ENCODE measurements at regions not wholly inside any gene's neighbourhood (a gene's known extent, or its start where the extent isn't known, plus 50 kb on each side); places are given as distances from the start of the nearest gene placed in this dataset.

DNA sequence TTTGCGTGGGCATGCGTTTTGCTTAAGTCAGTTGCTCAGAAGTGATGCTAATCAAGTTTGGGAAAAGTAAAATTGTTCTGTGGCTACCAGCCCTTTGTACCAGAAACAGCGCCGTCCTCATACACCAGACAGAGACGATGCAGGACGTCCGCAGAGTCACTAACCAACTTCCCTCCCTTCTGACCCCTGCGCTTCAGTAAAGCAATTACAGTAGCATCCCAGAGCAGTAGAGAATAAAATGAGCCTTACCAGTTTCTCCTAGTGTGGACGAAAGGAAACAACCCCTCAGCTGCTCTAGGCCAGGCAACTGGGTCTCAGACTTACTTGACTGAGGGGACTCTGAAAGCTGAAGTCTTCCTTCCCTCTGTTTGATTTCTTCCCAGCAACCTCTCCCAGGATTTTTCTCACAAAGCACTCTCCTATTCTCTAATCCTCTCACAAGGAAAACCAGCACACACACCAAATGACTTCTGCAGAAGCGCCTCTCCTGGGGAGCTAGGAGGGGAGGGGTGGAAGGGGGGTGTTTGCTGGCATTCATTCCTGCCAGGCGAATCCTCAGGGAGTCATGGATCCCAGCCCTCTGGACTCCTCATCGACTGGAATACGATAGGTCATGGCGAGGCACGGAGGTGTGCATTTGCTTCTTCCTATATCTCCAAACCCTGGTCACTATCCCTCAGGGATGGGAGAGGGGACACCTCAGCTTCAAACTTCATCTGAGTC, 56.0 kb upstream of the MID1 start:
- H3K27me3 ChIP-seq (ENCODE audit: insufficient read depth, low read length): no peaks in the 10 kb centered on the region
- H3K27ac ChIP-seq (ENCODE audit: low read depth, low read length): no peak overlapping the region
- H3K4me3 ChIP-seq (ENCODE audit: low read depth, low read length): no peak overlapping the region
- no peak overlapping the region for H2AFZ ChIP-seq (ENCODE audit: insufficient read depth, low read length, poor library complexity)
- no peaks in the 10 kb centered on the region for H3K9me3 ChIP-seq (ENCODE audit: insufficient read depth, low read depth, low read length)
- no CpG with 5 or more reads among the region's 15 CpGs for WGBS (ENCODE audit: extremely low coverage, insufficient coverage, insufficient read length)
- peak overlapping the region; percentile 37 for H4K91ac ChIP-seq (ENCODE audit: low read depth, low read length)
- H3K9ac ChIP-seq (ENCODE audit: low read length): no peak overlapping the region
- H3K79me2 ChIP-seq (ENCODE audit: control insufficient read depth, insufficient read depth, low read length, poor library complexity): no peaks in the 10 kb centered on the region
- peak overlapping the region; percentile 19 for H4K8ac ChIP-seq (ENCODE audit: low read depth, low read length)
- H3K36me3 ChIP-seq (ENCODE audit: control insufficient read depth in 1 of 2, insufficient read depth in 2 of 2, low read length in 2 of 2): no peaks in the 10 kb centered on the region
- no peak overlapping the region for H2BK12ac ChIP-seq (ENCODE audit: low read length)
- H3K4me1 ChIP-seq (ENCODE audit: control insufficient read depth in 1 of 2, insufficient read depth in 2 of 2, low read length in 2 of 2): peaks cover 4 to 5% of the 10 kb centered on the region in 2 experiments
- no peak overlapping the region for H3K23ac ChIP-seq (ENCODE audit: low read length)
- no peak overlapping the region for H3K18ac ChIP-seq (ENCODE audit: low read length)
- no peak overlapping the region for H3K14ac ChIP-seq (ENCODE audit: low read length)
- H2AK5ac ChIP-seq (ENCODE audit: low read length): no peak overlapping the region
- H2BK5ac ChIP-seq (ENCODE audit: low read depth, low read length, poor library complexity): no peak overlapping the region
- no peak overlapping the region for H2BK120ac ChIP-seq (ENCODE audit: insufficient read depth, low read length, poor library complexity)
- DNase-seq: no peak
- H4K12ac ChIP-seq (ENCODE audit: low read depth, low read length): no peak overlapping the region
- H3K4me2 ChIP-seq (ENCODE audit: low read length): peak overlapping the region; percentile 45
- H3K79me1 ChIP-seq (ENCODE audit: low read length): no peaks in the 10 kb centered on the region
- H3K4ac ChIP-seq (ENCODE audit: low read depth, low read length): no peak overlapping the region

DNA sequence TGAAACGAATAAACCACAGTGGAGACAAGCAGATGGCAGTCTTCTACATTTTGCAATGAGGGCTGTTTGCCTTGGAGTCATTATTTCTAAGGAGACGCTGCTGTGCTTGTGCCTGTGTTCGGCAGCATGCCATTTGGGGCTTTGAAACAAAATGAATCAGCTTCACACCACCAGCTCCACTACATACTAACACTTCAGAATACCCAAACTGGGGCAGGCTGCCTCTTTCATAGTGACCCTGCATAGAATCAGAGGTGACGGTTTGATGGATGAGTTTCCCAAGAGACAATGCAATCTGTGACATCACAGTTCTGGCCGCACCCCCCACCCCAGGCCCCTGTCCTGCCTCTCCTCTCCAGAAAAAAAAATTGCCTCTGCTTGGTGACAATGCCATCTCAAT, 57.1 kb upstream of the MID1 start:
- H3K18ac ChIP-seq (ENCODE audit: low read length): no peak overlapping the region
- H3K14ac ChIP-seq (ENCODE audit: low read length): no peak overlapping the region
- DNase-seq: no peak
- no peaks in the 10 kb centered on the region for H3K27me3 ChIP-seq (ENCODE audit: insufficient read depth, low read length)
- H3K4ac ChIP-seq (ENCODE audit: low read depth, low read length): no peak overlapping the region
- H3K4me1 ChIP-seq (ENCODE audit: control insufficient read depth in 1 of 2, insufficient read depth in 2 of 2, low read length in 2 of 2): peaks cover 4 to 5% of the 10 kb centered on the region in 2 experiments
- H2AK5ac ChIP-seq (ENCODE audit: low read length): no peak overlapping the region
- no peak overlapping the region for H3K9ac ChIP-seq (ENCODE audit: low read length)
- no peaks in the 10 kb centered on the region for H3K9me3 ChIP-seq (ENCODE audit: insufficient read depth, low read depth, low read length)
- no peak overlapping the region for H4K91ac ChIP-seq (ENCODE audit: low read depth, low read length)
- H3K27ac ChIP-seq (ENCODE audit: low read depth, low read length): no peak overlapping the region
- no peak overlapping the region for H2BK5ac ChIP-seq (ENCODE audit: low read depth, low read length, poor library complexity)
- H3K79me2 ChIP-seq (ENCODE audit: control insufficient read depth, insufficient read depth, low read length, poor library complexity): no peaks in the 10 kb centered on the region
- no peaks in the 10 kb centered on the region for H3K79me1 ChIP-seq (ENCODE audit: low read length)
- H2BK120ac ChIP-seq (ENCODE audit: insufficient read depth, low read length, poor library complexity): no peak overlapping the region
- H3K36me3 ChIP-seq (ENCODE audit: control insufficient read depth in 1 of 2, insufficient read depth in 2 of 2, low read length in 2 of 2): no peaks in the 10 kb centered on the region
- no peak overlapping the region for H3K4me3 ChIP-seq (ENCODE audit: low read depth, low read length)
- H3K23ac ChIP-seq (ENCODE audit: low read length): no peak overlapping the region
- H4K12ac ChIP-seq (ENCODE audit: low read depth, low read length): no peak overlapping the region
- no peak overlapping the region for H2BK12ac ChIP-seq (ENCODE audit: low read length)
- no peak overlapping the region for H2AFZ ChIP-seq (ENCODE audit: insufficient read depth, low read length, poor library complexity)
- no CpG with 5 or more reads among the region's 5 CpGs for WGBS (ENCODE audit: extremely low coverage, insufficient coverage, insufficient read length)
- no peak overlapping the region for H4K8ac ChIP-seq (ENCODE audit: low read depth, low read length)
- H3K4me2 ChIP-seq (ENCODE audit: low read length): no peak overlapping the region

DNA sequence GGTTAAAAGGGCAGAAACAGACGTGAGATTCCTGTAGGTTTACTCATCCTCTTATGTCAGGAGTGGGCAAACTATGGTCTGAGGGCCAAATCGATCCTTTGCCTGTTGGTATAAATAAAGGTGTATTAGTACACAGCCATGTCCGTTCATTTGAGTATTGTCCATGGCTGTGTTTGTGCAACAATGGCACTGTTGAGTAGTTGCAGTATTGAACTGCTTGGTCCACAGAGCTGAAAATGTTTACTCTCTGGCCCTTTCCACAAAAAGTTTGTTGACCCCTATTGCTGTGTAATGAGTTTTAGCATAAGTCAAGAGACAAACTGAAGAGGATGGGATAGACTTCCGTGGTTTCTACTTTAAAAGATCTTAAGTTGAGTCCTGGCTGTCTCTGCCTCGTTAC, 59.0 kb upstream of the MID1 start:
- no peak overlapping the region for H3K4me3 ChIP-seq (ENCODE audit: low read depth, low read length)
- H3K4me2 ChIP-seq (ENCODE audit: low read length): no peak overlapping the region
- H2AK5ac ChIP-seq (ENCODE audit: low read length): no peak overlapping the region
- H3K4ac ChIP-seq (ENCODE audit: low read depth, low read length): no peak overlapping the region
- no peak overlapping the region for H4K12ac ChIP-seq (ENCODE audit: low read depth, low read length)
- WGBS (ENCODE audit: extremely low coverage, insufficient coverage, insufficient read length): no CpG with 5 or more reads among the region's 5 CpGs
- no peak overlapping the region for H2AFZ ChIP-seq (ENCODE audit: insufficient read depth, low read length, poor library complexity)
- no peak overlapping the region for H4K8ac ChIP-seq (ENCODE audit: low read depth, low read length)
- no peak overlapping the region for H4K91ac ChIP-seq (ENCODE audit: low read depth, low read length)
- no peak overlapping the region for H3K9ac ChIP-seq (ENCODE audit: low read length)
- no peaks in the 10 kb centered on the region for H3K36me3 ChIP-seq (ENCODE audit: control insufficient read depth in 1 of 2, insufficient read depth in 2 of 2, low read length in 2 of 2)
- peaks cover 4 to 5% of the 10 kb centered on the region in 2 experiments for H3K4me1 ChIP-seq (ENCODE audit: control insufficient read depth in 1 of 2, insufficient read depth in 2 of 2, low read length in 2 of 2)
- H3K79me2 ChIP-seq (ENCODE audit: control insufficient read depth, insufficient read depth, low read length, poor library complexity): no peaks in the 10 kb centered on the region
- H3K27ac ChIP-seq (ENCODE audit: low read depth, low read length): no peak overlapping the region
- no peak overlapping the region for H2BK5ac ChIP-seq (ENCODE audit: low read depth, low read length, poor library complexity)
- no peak overlapping the region for H2BK120ac ChIP-seq (ENCODE audit: insufficient read depth, low read length, poor library complexity)
- H3K14ac ChIP-seq (ENCODE audit: low read length): no peak overlapping the region
- H3K9me3 ChIP-seq (ENCODE audit: insufficient read depth, low read depth, low read length): no peaks in the 10 kb centered on the region
- H2BK12ac ChIP-seq (ENCODE audit: low read length): no peak overlapping the region
- H3K27me3 ChIP-seq (ENCODE audit: insufficient read depth, low read length): no peaks in the 10 kb centered on the region
- H3K23ac ChIP-seq (ENCODE audit: low read length): no peak overlapping the region
- H3K79me1 ChIP-seq (ENCODE audit: low read length): no peaks in the 10 kb centered on the region
- DNase-seq: no peak
- no peak overlapping the region for H3K18ac ChIP-seq (ENCODE audit: low read length)

DNA sequence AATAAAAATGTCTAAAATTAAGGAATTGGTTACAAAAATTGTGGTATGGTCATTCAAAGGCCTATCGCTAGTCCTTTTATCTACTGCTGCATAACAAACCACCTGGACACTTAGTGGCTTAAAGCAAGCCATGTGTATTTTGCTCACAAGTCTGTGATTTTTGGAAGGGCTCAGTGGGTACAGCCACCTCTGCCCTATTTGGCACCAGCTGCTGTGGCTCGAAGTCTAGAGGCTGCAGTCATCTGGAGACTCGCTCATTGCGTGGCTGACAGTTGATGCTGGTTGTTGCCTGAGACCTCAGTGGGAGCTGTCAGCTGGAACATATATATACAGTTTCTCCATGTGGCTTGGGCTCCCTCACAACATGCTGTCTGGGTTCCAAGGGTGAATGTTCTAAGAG, 60.8 kb upstream of the MID1 start:
- peak overlapping the region; percentile 16 for H4K8ac ChIP-seq (ENCODE audit: low read depth, low read length)
- H2BK5ac ChIP-seq (ENCODE audit: low read depth, low read length, poor library complexity): no peak overlapping the region
- H3K27me3 ChIP-seq (ENCODE audit: insufficient read depth, low read length): no peaks in the 10 kb centered on the region
- H3K36me3 ChIP-seq (ENCODE audit: control insufficient read depth in 1 of 2, insufficient read depth in 2 of 2, low read length in 2 of 2): no peaks in the 10 kb centered on the region
- H2BK120ac ChIP-seq (ENCODE audit: insufficient read depth, low read length, poor library complexity): no peak overlapping the region
- H3K79me2 ChIP-seq (ENCODE audit: control insufficient read depth, insufficient read depth, low read length, poor library complexity): no peaks in the 10 kb centered on the region
- H4K91ac ChIP-seq (ENCODE audit: low read depth, low read length): peak overlapping the region; percentile 5
- H3K9me3 ChIP-seq (ENCODE audit: insufficient read depth, low read depth, low read length): no peaks in the 10 kb centered on the region
- no peak overlapping the region for H3K4ac ChIP-seq (ENCODE audit: low read depth, low read length)
- no peak overlapping the region for H2BK12ac ChIP-seq (ENCODE audit: low read length)
- peaks cover 9 to 10% of the 10 kb centered on the region in 2 experiments for H3K4me1 ChIP-seq (ENCODE audit: control insufficient read depth in 1 of 2, insufficient read depth in 2 of 2, low read length in 2 of 2)
- no peak overlapping the region for H3K4me3 ChIP-seq (ENCODE audit: low read depth, low read length)
- DNase-seq: peak in 1 of 2 donors; percentile 3
- no peak overlapping the region for H2AFZ ChIP-seq (ENCODE audit: insufficient read depth, low read length, poor library complexity)
- no peak overlapping the region for H3K9ac ChIP-seq (ENCODE audit: low read length)
- no peak overlapping the region for H3K14ac ChIP-seq (ENCODE audit: low read length)
- no peak overlapping the region for H4K12ac ChIP-seq (ENCODE audit: low read depth, low read length)
- H3K18ac ChIP-seq (ENCODE audit: low read length): no peak overlapping the region
- no peak overlapping the region for H3K4me2 ChIP-seq (ENCODE audit: low read length)
- H3K23ac ChIP-seq (ENCODE audit: low read length): no peak overlapping the region
- H2AK5ac ChIP-seq (ENCODE audit: low read length): no peak overlapping the region
- no CpG with 5 or more reads among the region's 4 CpGs for WGBS (ENCODE audit: extremely low coverage, insufficient coverage, insufficient read length)
- H3K79me1 ChIP-seq (ENCODE audit: low read length): peaks cover 5% of the 10 kb centered on the region
- no peak overlapping the region for H3K27ac ChIP-seq (ENCODE audit: low read depth, low read length)

All from trophoblast cell (in vitro differentiated cells and primary cell).